Posterior vena cava (tissue), 2 donors: ENCODE measurements at regions not wholly inside any gene's neighbourhood (a gene's known extent, or its start where the extent isn't known, plus 50 kb on each side); places are given as distances from the start of the nearest gene placed in this dataset.
"Not testable (repeated sequence)": the region's sequence is repeated elsewhere in the genome, so short reads cannot be mapped to it uniquely, and the experiment has no call there.

ENCODE experiments used
- DNase-seq: peaks from one replicate; pipeline ENCODE4 v3.0.0-alpha.2; 2020; ENCODE audit warnings: low spot score
- intact Hi-C, 2 donors: fragments of 100-400 bp; cut with DNase I; formaldehyde crosslinking; loops; one replicate each; pipeline versions ENCODE4 v1.14.1 to v1.14.2; 2022 to 2023
- donor health status: DM: yes; HTN: yes; CAD: no.
- donor health status: DM: yes; HTN: yes; CAD: no.

GRCh38 chr3:86416334-86416733 lies 574.6 kb downstream of the VGLL3 start:
- DNase-seq, result no peak
- intact Hi-C loops, result no loop called here

GRCh38 chr3:86413645-86414044 lies 577.3 kb downstream of the VGLL3 start:
- DNase-seq, result no peak
- intact Hi-C loops, result no loop called here

- no peak for DNase-seq
- intact Hi-C loops, result no loop called here
These were observed 580.4 kb downstream of the VGLL3 start for GRCh38 chr3:86410587-86410986.

- DNase-seq, intact Hi-C loops: not testable (repeated sequence)
These were observed 601.2 kb downstream of the VGLL3 start for GRCh38 chr3:86389759-86390158.

- intact Hi-C loops, result no loop called here
- no peak for DNase-seq
These were observed 602.1 kb downstream of the VGLL3 start for GRCh38 chr3:86388820-86389219.

GRCh38 chr3:86382556-86382955 lies 608.4 kb downstream of the VGLL3 start:
- intact Hi-C loops, result no loop called here
- no peak for DNase-seq

GRCh38 chr3:86381247-86381646 lies 609.7 kb downstream of the VGLL3 start:
- intact Hi-C loops, result no loop called here
- DNase-seq, result no peak

GRCh38 chr3:86379280-86379679 lies 611.7 kb downstream of the VGLL3 start:
- no peak for DNase-seq
- intact Hi-C loops, result no loop called here

- DNase-seq, result no peak
- intact Hi-C loops, result no loop called here
These were observed 612.1 kb downstream of the VGLL3 start for GRCh38 chr3:86378829-86379228.

GRCh38 chr3:86335566-86335965 lies 655.4 kb downstream of the VGLL3 start:
- intact Hi-C loops, DNase-seq: not testable (repeated sequence)

GRCh38 chr3:86333636-86334035 lies 657.3 kb downstream of the VGLL3 start:
- no peak for DNase-seq
- intact Hi-C loops, result no loop called here

GRCh38 chr3:86303935-86304334 lies 687.0 kb downstream of the VGLL3 start:
- no peak for DNase-seq
- intact Hi-C loops, result no loop called here

GRCh38 chr3:86282106-86282787 lies 708.7 kb downstream of the VGLL3 start:
- no peak for DNase-seq
- intact Hi-C loops, result no loop called here

GRCh38 chr3:86269364-86270155 lies 721.4 kb downstream of the VGLL3 start:
- intact Hi-C loops, result no loop called here
- DNase-seq, result no peak

- intact Hi-C loops, result no loop called here
These were observed 732.9 kb downstream of the VGLL3 start for GRCh38 chr3:86257955-86258641.

GRCh38 chr3:86254480-86254879 lies 736.5 kb downstream of the VGLL3 start:
- no peak for DNase-seq

More at GRCh38 chr3:86257955-86258641, 732.9 kb downstream of the VGLL3 start:
- DNase-seq, result no peak

GRCh38 chr3:86251781-86252180 lies 739.2 kb downstream of the VGLL3 start:
- DNase-seq, result no peak
- intact Hi-C loops, result no loop called here

More at GRCh38 chr3:86254480-86254879, 736.5 kb downstream of the VGLL3 start:
- intact Hi-C loops, result no loop called here

- no peak for DNase-seq
- intact Hi-C loops, result no loop called here
These were observed 741.1 kb downstream of the VGLL3 start for GRCh38 chr3:86249833-86250232.

GRCh38 chr3:86245360-86245759 lies 745.6 kb downstream of the VGLL3 start:
- no peak for DNase-seq
- intact Hi-C loops, result no loop called here

- intact Hi-C loops, result no loop called here
- DNase-seq, result no peak
These were observed 746.0 kb downstream of the VGLL3 start for GRCh38 chr3:86244905-86245304.
